SK-N-SH (cell line): ENCODE measurements at regions not wholly inside any gene's neighbourhood (a gene's known extent, or its start where the extent isn't known, plus 50 kb on each side); places are given as distances from the start of the nearest gene placed in this dataset.
A peak's percentile ranks its signal among the peaks of the same experiment; 100 is the strongest.

Source experiments
- CTCF ChIA-PET: fragments of 300-600, 350-600 bp; formaldehyde crosslinking; extraction: SDS; loops from one replicate; lab custom pipeline; 2021; lab: Yijun Ruan, JAX
- POLR2A ChIA-PET: fragments of 350-600 bp; sonication (Branson Sonifier 250); formaldehyde crosslinking; extraction: SDS; loops from one replicate; lab custom pipeline; 2020; ENCODE audit warnings: antibody characterized with exemption, inconsistent platforms; lab: Yijun Ruan, JAX
- DNase-seq: peaks from one replicate; pipeline ENCODE4 v3.0.0; 2012
- H2AFZ ChIP-seq: fragments of 200-600 bp; sonication (generic); 2 replicates; pipeline ENCODE4 v1.8.1; 2016; ENCODE audit warnings: antibody characterized with exemption, mild to moderate bottlenecking, low read depth
- H3F3A ChIP-seq: fragments of 200-600 bp; sonication (generic); replicated peaks from 2 replicates; pipeline ENCODE3; 2016; ENCODE audit warnings: antibody characterized with exemption, mild to moderate bottlenecking; ENCODE audit not compliant: insufficient read depth
- H3K27ac ChIP-seq, 2 experiments: fragments of 200-500 bp in 1 of 2; fragments of 200-600 bp in 1 of 2; sonication (Bioruptor generic) in 1 of 2; sonication (generic), shearing (Covaris generic) in 1 of 2; 2 replicates each; pipeline versions ENCODE4 v1.5.1 to v1.6.1; 2014 to 2016; ENCODE audit warnings: low read depth in 2 of 2, inconsistent platforms in 1 of 2, low read length in 1 of 2, mild to moderate bottlenecking in 1 of 2, mixed read lengths in 1 of 2
- H3K27me3 ChIP-seq: fragments of 200-600 bp; sonication (generic), shearing (Covaris generic); 2 replicates; pipeline ENCODE4 v1.6.1; 2016; ENCODE audit warnings: mixed run types; ENCODE audit not compliant: insufficient read depth
- H3K36me3 ChIP-seq, 2 experiments: fragments of 200-500 bp in 1 of 2; fragments of 200-600 bp in 1 of 2; sonication (Bioruptor generic) in 1 of 2; sonication (generic) in 1 of 2; replicated peaks in 1 of 2; 2 replicates each; pipeline versions ENCODE3 to v1.5.1; 2014 to 2016; ENCODE audit warnings: low read length in 1 of 2, mild to moderate bottlenecking in 1 of 2; ENCODE audit not compliant: insufficient read depth in 2 of 2, control insufficient read depth in 1 of 2
- H3K4me1 ChIP-seq, 2 experiments: fragments of 200-500 bp in 1 of 2; fragments of 200-600 bp in 1 of 2; sonication (Bioruptor generic) in 1 of 2; sonication (generic), shearing (Covaris generic) in 1 of 2; 2 replicates each; pipeline versions ENCODE4 v1.5.1 to v1.6.1; 2014 to 2016; ENCODE audit warnings: low read depth in 1 of 2, low read length in 1 of 2, mixed run types in 1 of 2; ENCODE audit not compliant: insufficient read depth in 2 of 2, control insufficient read depth in 1 of 2
- H3K4me2 ChIP-seq: fragments of 200-600 bp; sonication (generic), shearing (Covaris generic); 2 replicates; pipeline ENCODE4 v1.6.1; 2017; ENCODE audit warnings: mixed run types
- H3K4me3 ChIP-seq, 2 experiments: fragments of 200-500 bp in 1 of 2; fragments of 200-600 bp in 1 of 2; sonication (Bioruptor generic) in 1 of 2; sonication (generic), shearing (Covaris generic) in 1 of 2; 2 replicates each; pipeline versions ENCODE4 v1.5.1 to v1.8.1; 2014 to 2016; ENCODE audit warnings: low read depth in 2 of 2, inconsistent platforms in 1 of 2, low read length in 1 of 2, mild to moderate bottlenecking in 1 of 2, mixed read lengths in 1 of 2, moderate library complexity in 1 of 2
- H3K79me2 ChIP-seq: fragments of 200-600 bp; sonication (generic); 2 replicates; pipeline ENCODE4 v1.8.1; 2017; ENCODE audit warnings: mild to moderate bottlenecking; ENCODE audit not compliant: insufficient read depth
- H3K9ac ChIP-seq: fragments of 200-600 bp; sonication (generic); 2 replicates; pipeline ENCODE4 v1.6.1; 2017; ENCODE audit warnings: mixed run types
- H3K9me2 ChIP-seq: fragments of 200-600 bp; sonication (generic); 2 replicates; pipeline ENCODE4 v1.6.1; 2017; ENCODE audit warnings: mixed run types
- H3K9me3 ChIP-seq: fragments of 200-600 bp; sonication (generic); 2 replicates; pipeline ENCODE4 v1.6.1; 2017; ENCODE audit warnings: mixed run types, mild to moderate bottlenecking, moderate library complexity
- H4K20me1 ChIP-seq: fragments of 200-600 bp; sonication (generic); 2 replicates; pipeline ENCODE4 v1.6.1; 2017; ENCODE audit warnings: mild to moderate bottlenecking, mixed run types; ENCODE audit not compliant: insufficient read depth
- CHD2 ChIP-seq: fragments of 150-350 bp; IDR thresholded peaks from 2 replicates; pipeline ENCODE4 v1.6.1; 2018; ENCODE audit warnings: low read length; ENCODE audit not compliant: partially characterized antibody
- ELF1 ChIP-seq: IDR thresholded peaks from 2 replicates; pipeline ENCODE4 v1.4.0; 2012
- FOSL2 ChIP-seq: IDR thresholded peaks from 2 replicates; pipeline ENCODE4 v1.4.0; 2012; ENCODE audit warnings: low read depth, mild to moderate bottlenecking, moderate library complexity, borderline replicate concordance
- IRF3 ChIP-seq: fragments of 150-350 bp; IDR thresholded peaks from 2 replicates; pipeline ENCODE4 v1.6.1; 2016; ENCODE audit warnings: mild to moderate bottlenecking, low read depth, low read length
- JUND ChIP-seq: IDR thresholded peaks from 2 replicates; pipeline ENCODE4 v1.4.0; 2012
- MEF2A ChIP-seq: IDR thresholded peaks from 2 replicates; pipeline ENCODE4 v1.4.0; 2012; ENCODE audit warnings: low read depth, borderline replicate concordance
- PBX3 ChIP-seq: IDR thresholded peaks from 2 replicates; pipeline ENCODE4; 2012
- POLR2AphosphoS5 ChIP-seq: IDR thresholded peaks from 2 replicates; pipeline ENCODE4 v1.6.1; 2012; ENCODE audit warnings: low read depth, low read length
- RCOR1 ChIP-seq: fragments of 150-350 bp; IDR thresholded peaks from 2 replicates; pipeline ENCODE4 v1.6.1; 2017; ENCODE audit warnings: antibody characterized with exemption, low read length
- REST ChIP-seq: IDR thresholded peaks from 2 replicates; pipeline ENCODE4 v1.6.1; 2012; ENCODE audit warnings: mild to moderate bottlenecking, low read depth, low read length, moderate library complexity
- RXRA ChIP-seq: IDR thresholded peaks from 2 replicates; pipeline ENCODE4 v1.4.0; 2012; ENCODE audit warnings: low read depth, mild to moderate bottlenecking, borderline replicate concordance
- SIN3A ChIP-seq: IDR thresholded peaks from 2 replicates; pipeline ENCODE4 v1.6.1; 2012; ENCODE audit warnings: low read depth, mild to moderate bottlenecking, low read length, moderate library complexity, borderline replicate concordance
- SMC3 ChIP-seq: IDR thresholded peaks from 2 replicates; pipeline ENCODE4 v1.6.1; 2012; ENCODE audit warnings: low read depth, low read length, improper control_type of control experiment
- TCF12 ChIP-seq: IDR thresholded peaks from 2 replicates; pipeline ENCODE4 v1.4.0; 2012
- TEAD4 ChIP-seq: IDR thresholded peaks from 2 replicates; pipeline ENCODE4 v1.4.0; 2012; ENCODE audit warnings: mild to moderate bottlenecking, borderline replicate concordance; ENCODE audit not compliant: insufficient read depth
- USF2 ChIP-seq: fragments of 150-350 bp; IDR thresholded peaks from 2 replicates; pipeline ENCODE4 v1.6.1; 2017; ENCODE audit warnings: antibody characterized with exemption, low read length, low read depth, borderline replicate concordance
- YY1 ChIP-seq: IDR thresholded peaks from 2 replicates; pipeline ENCODE4 v1.4.0; 2012; ENCODE audit warnings: low read depth, mild to moderate bottlenecking
- ZBTB33 ChIP-seq: IDR thresholded peaks from 2 replicates; pipeline ENCODE4 v1.4.0; 2012; ENCODE audit warnings: low read depth, borderline replicate concordance
- WGBS: methylation state at CpG from one replicate; pipeline ENCODE4 v1.1.6; 2017; ENCODE audit warnings: low lambda C conversion rate; 5-methylcytosine and 5-hydroxymethylcytosine counted together

- Histone ChIP-seq H3K9me3 (no peaks in the 10 kb centered on the region), H3K4me1 (peaks cover 0 to 58% of the 10 kb centered on the region in 2 experiments; a peak in 2 of 4 replicates), H3F3A (peaks cover 10% of the 10 kb centered on the region), H3K4me2 (no peak overlapping the region), H4K20me1 (no peaks in the 10 kb centered on the region), H2AFZ (no peak overlapping the region), H3K79me2 (no peaks in the 10 kb centered on the region), H3K9me2 (0 out of 2 replicates have a peak, but pooled peaks cover 4% of the 10 kb centered on the region), H3K27me3 (no peaks in the 10 kb centered on the region), H3K4me3 (no peak overlapping the region), H3K36me3 (no peaks in the 10 kb centered on the region), H3K27ac (peak overlapping the region in 1 of 2 experiments; percentile 96; a peak in 3 of 4 replicates), H3K9ac (no peak overlapping the region)
- ChIA-PET CTCF (interaction anchor here (0.5 to 19.9 kb wide), 40 partner anchors 10 to 794 kb away, joined by 3 to 328 read pairs (median 4); partner anchors contain the start of gene NAV2), POLR2A (interaction anchor here (1.0 to 2.3 kb wide), 7 partner anchors 14 to 208 kb away, joined by 3 to 13 read pairs (median 9); partner anchors contain the start of gene NAV2)
- TF ChIP-seq CHD2 = no peak
- TF ChIP-seq USF2 = no peak
- TF ChIP-seq JUND = no peak
- TF ChIP-seq ELF1 = no peak
- TF ChIP-seq RCOR1 = no peak
- no peak for TF ChIP-seq TCF12
- no peak for TF ChIP-seq PBX3
- 84% methylated on average over 5 of the region's 5 CpGs for WGBS
- peak; percentile 37 for DNase-seq
Measured at GRCh38 chr11:19560156-19560555, 152.5 kb upstream of the NAV2 start.

GRCh38 chr11:19559746-19560145 lies 152.9 kb upstream of the NAV2 start:
- Histone ChIP-seq H3K36me3 (no peaks in the 10 kb centered on the region), H4K20me1 (no peaks in the 10 kb centered on the region), H3K9me3 (no peaks in the 10 kb centered on the region), H3K27me3 (no peaks in the 10 kb centered on the region), H3K27ac (peak overlapping the region in 1 of 2 experiments; percentile 96; a peak in 2 of 4 replicates), H3K9ac (no peak overlapping the region), H3K79me2 (no peaks in the 10 kb centered on the region), H3F3A (peaks cover 10% of the 10 kb centered on the region), H3K4me2 (no peak overlapping the region), H2AFZ (no peak overlapping the region), H3K4me1 (peaks cover 0 to 54% of the 10 kb centered on the region in 2 experiments; a peak in 2 of 4 replicates), H3K9me2 (0 out of 2 replicates have a peak, but pooled peaks cover 4% of the 10 kb centered on the region), H3K4me3 (no peak overlapping the region)
- ChIA-PET POLR2A (interaction anchor here (1.0 to 2.3 kb wide), 7 partner anchors 14 to 208 kb away, joined by 3 to 13 read pairs (median 9); partner anchors contain the start of gene NAV2), CTCF (interaction anchor here (0.5 to 19.9 kb wide), 37 partner anchors 10 to 794 kb away, joined by 3 to 328 read pairs (median 4); partner anchors contain the start of gene NAV2)
- DNase-seq = peak; percentile 71
- WGBS = 54% methylated on average over 6 of the region's 6 CpGs
- TF ChIP-seq REST = no peak
- TF ChIP-seq YY1 = no peak
- TF ChIP-seq RXRA = no peak
- no peak for TF ChIP-seq SMC3
- 0 out of 2 replicates have a peak, but pooled peaks have one; percentile 15 for TF ChIP-seq TCF12
- no peak for TF ChIP-seq ELF1
- no peak for TF ChIP-seq POLR2AphosphoS5
- TF ChIP-seq IRF3 = no peak
- TF ChIP-seq MEF2A = no peak
- TF ChIP-seq TEAD4 = no peak
- TF ChIP-seq SIN3A = no peak
- TF ChIP-seq JUND = no peak
- TF ChIP-seq FOSL2 = no peak
- TF ChIP-seq ZBTB33 = no peak
